ENCODE measurements at regions not wholly inside any gene's neighbourhood (a gene's known extent, or its start where the extent isn't known, plus 50 kb on each side); places are given as distances from the start of the nearest gene placed in this dataset.

GRCh38 chr5:158162479-158163034, 303.6 kb upstream of the CLINT1 start:
- DNase-seq (ENCODE audit: low read depth, low spot score), result no peak

- no peak for DNase-seq (ENCODE audit: low read depth, low spot score)
Measured at GRCh38 chr5:158162026-158162425, 303.1 kb upstream of the CLINT1 start.

GRCh38 chr5:158159621-158160020, 300.7 kb upstream of the CLINT1 start:
- DNase-seq (ENCODE audit: low read depth, low spot score), result no peak

GRCh38 chr5:158155811-158156505, 297.0 kb upstream of the CLINT1 start:
- no peak for DNase-seq (ENCODE audit: low read depth, low spot score)

- DNase-seq (ENCODE audit: low read depth, low spot score), result no peak
Measured at GRCh38 chr5:158155067-158155466, 296.1 kb upstream of the CLINT1 start.

GRCh38 chr5:158154226-158155005, 295.5 kb upstream of the CLINT1 start:
- DNase-seq (ENCODE audit: low read depth, low spot score), result no peak

- DNase-seq (ENCODE audit: low read depth, low spot score), result no peak
Measured at GRCh38 chr5:158153508-158153907, 294.6 kb upstream of the CLINT1 start.

- no peak for DNase-seq (ENCODE audit: low read depth, low spot score)
Measured at GRCh38 chr5:158152136-158152535, 293.2 kb upstream of the CLINT1 start.

- no peak for DNase-seq (ENCODE audit: low read depth, low spot score)
Measured at GRCh38 chr5:158147227-158147626, 288.3 kb upstream of the CLINT1 start.

GRCh38 chr5:158145827-158146226, 286.9 kb upstream of the CLINT1 start:
- DNase-seq (ENCODE audit: low read depth, low spot score), result no peak

- no peak for DNase-seq (ENCODE audit: low read depth, low spot score)
Measured at GRCh38 chr5:158143081-158143480, 284.1 kb upstream of the CLINT1 start.

GRCh38 chr5:158142156-158142555, 283.2 kb upstream of the CLINT1 start:
- no peak for DNase-seq (ENCODE audit: low read depth, low spot score)

GRCh38 chr5:158140120-158140731, 281.3 kb upstream of the CLINT1 start:
- DNase-seq (ENCODE audit: low read depth, low spot score), result peak; percentile 54

- DNase-seq (ENCODE audit: low read depth, low spot score), result no peak
Measured at GRCh38 chr5:158139161-158139560, 280.2 kb upstream of the CLINT1 start.

- peak; percentile 97 for DNase-seq (ENCODE audit: low read depth, low spot score)
Measured at GRCh38 chr5:158135682-158136179, 276.8 kb upstream of the CLINT1 start.

GRCh38 chr5:158133369-158133768, 274.4 kb upstream of the CLINT1 start:
- no peak for DNase-seq (ENCODE audit: low read depth, low spot score)

GRCh38 chr5:158127536-158127935, 268.6 kb upstream of the CLINT1 start:
- no peak for DNase-seq (ENCODE audit: low read depth, low spot score)

GRCh38 chr5:158126442-158127405, 267.8 kb upstream of the CLINT1 start:
- no peak for DNase-seq (ENCODE audit: low read depth, low spot score)

- peak; percentile 16 for DNase-seq (ENCODE audit: low read depth, low spot score)
Measured at GRCh38 chr5:158124606-158125316, 265.8 kb upstream of the CLINT1 start.

- no peak for DNase-seq (ENCODE audit: low read depth, low spot score)
Measured at GRCh38 chr5:158123595-158123994, 264.6 kb upstream of the CLINT1 start.

Data from ELF-1 (cell line).